Esophagus squamous epithelium (tissue), 5 donors: ENCODE measurements at regions not wholly inside any gene's neighbourhood (a gene's known extent, or its start where the extent isn't known, plus 50 kb on each side); places are given as distances from the start of the nearest gene placed in this dataset.

Experiments
- DNase-seq: peaks from one replicate; lab custom pipeline; 2025; lab: John Stamatoyannopoulos, UW
- H3K27ac ChIP-seq, 4 donors: fragments of 200-600 bp; sonication (generic); one replicate each; pipeline ENCODE4 v1.5.1; 2016 to 2019; ENCODE audit warnings: mild to moderate bottlenecking in 1 of 4
- H3K27me3 ChIP-seq, 4 donors: fragments of 200-600 bp; sonication (generic); 1 replicate in 3 of 4; 2 replicates in 1 of 4; pipeline versions ENCODE4 v1.5.1 to v1.6.0; 2017 to 2021; ENCODE audit warnings: antibody characterized with exemption in 1 of 4
- H3K36me3 ChIP-seq, 3 donors: fragments of 200-600 bp; sonication (generic); one replicate each; pipeline ENCODE4 v1.5.1; 2016 to 2019
- H3K4me1 ChIP-seq, 3 donors: fragments of 200-600 bp; sonication (generic); one replicate each; pipeline ENCODE4 v1.5.1; 2017 to 2019
- H3K4me3 ChIP-seq, 4 donors: fragments of 200-600 bp; sonication (generic); 1 replicate in 3 of 4; 2 replicates in 1 of 4; pipeline ENCODE4 v1.5.1; 2016 to 2019; ENCODE audit warnings: mild to moderate bottlenecking in 2 of 4, moderate library complexity in 1 of 4
- H3K9me3 ChIP-seq, 3 donors: fragments of 200-600 bp; sonication (generic); one replicate each; pipeline ENCODE4 v1.5.1; 2016 to 2019
- CTCF ChIP-seq, 6 experiments: fragments of 450-650 bp in 4 of 6; fragments of 200-600 bp in 2 of 6; sonication (generic) in 2 of 6; IDR thresholded peaks; one replicate each; pipeline ENCODE4 v1.5.1; 2016 to 2019; ENCODE audit warnings: antibody characterized with exemption in 6 of 6, mild to moderate bottlenecking in 4 of 6, moderate library complexity in 4 of 6
- POLR2A ChIP-seq, 4 donors: fragments of 450-650 bp; IDR thresholded peaks; one replicate each; pipeline ENCODE4 v1.6.1; 2017; ENCODE audit warnings: antibody characterized with exemption in 4 of 4, mild to moderate bottlenecking in 4 of 4, moderate library complexity in 3 of 4
- WGBS, 2 donors: methylation state at CpG; one replicate each; pipeline ENCODE4 v1.1.5; 2018; 5-methylcytosine and 5-hydroxymethylcytosine counted together
- intact Hi-C: fragments of 100-400 bp; cut with DNase I; formaldehyde crosslinking; loops from one replicate; pipeline ENCODE4 v1.15.0; 2022
- donor health status: DM: yes; HTN: yes; CAD: no.

- Histone ChIP-seq H3K9me3 (peaks cover 0 to 3% (median 0%) of the 10 kb centered on the region in 3 donors), H3K4me3 (no peak overlapping the region), H3K36me3 (no peaks in the 10 kb centered on the region), H3K4me1 (no peaks in the 10 kb centered on the region), H3K27ac (no peak overlapping the region), H3K27me3 (no peaks in the 10 kb centered on the region)
- intact Hi-C loops: no loop called here
- 84 to 96% methylated on average over 4 of the region's 4 CpGs for WGBS, 2 donors
- no peak for DNase-seq
- TF ChIP-seq POLR2A (IDR thresholded peaks at IDR 0.05) (no peak), CTCF (IDR thresholded peaks at IDR 0.05) (no peak)
These were observed 307.3 kb downstream of the PIK3R1 start for GRCh38 chr5:68522863-68523262.

- Histone ChIP-seq H3K9me3 (peaks cover 0 to 7% (median 0%) of the 10 kb centered on the region in 3 donors), H3K36me3 (no peaks in the 10 kb centered on the region), H3K27me3 (no peaks in the 10 kb centered on the region), H3K27ac (no peak overlapping the region), H3K4me1 (peaks cover 8 to 16% (median 9%) of the 10 kb centered on the region in 3 donors), H3K4me3 (no peak overlapping the region)
- TF ChIP-seq POLR2A (IDR thresholded peaks at IDR 0.05): no peak
- TF ChIP-seq CTCF (IDR thresholded peaks at IDR 0.05): no peak
- 75 to 93% methylated on average over 3 of the region's 3 CpGs for WGBS, 2 donors
- no peak for DNase-seq
- intact Hi-C loops: no loop called here
These were observed 313.3 kb downstream of the PIK3R1 start for GRCh38 chr5:68528821-68529273.

GRCh38 chr5:68529581-68529980, 314.0 kb downstream of the PIK3R1 start:
- peaks cover 15 to 23% (median 16%) of the 10 kb centered on the region in 3 donors for H3K4me1 ChIP-seq
- H3K27me3 ChIP-seq: no peaks in the 10 kb centered on the region
- no peak overlapping the region for H3K27ac ChIP-seq
- no peaks in the 10 kb centered on the region for H3K36me3 ChIP-seq
- no peak for DNase-seq
- 59 to 73% methylated on average over 3 of the region's 3 CpGs for WGBS, 2 donors
- no peak for TF ChIP-seq CTCF (IDR thresholded peaks at IDR 0.05)
- TF ChIP-seq POLR2A (IDR thresholded peaks at IDR 0.05): no peak
- no peak overlapping the region for H3K4me3 ChIP-seq
- intact Hi-C loops: no loop called here
- peaks cover 0 to 7% (median 0%) of the 10 kb centered on the region in 3 donors for H3K9me3 ChIP-seq

- peaks cover 16 to 30% (median 19%) of the 10 kb centered on the region in 3 donors for H3K4me1 ChIP-seq
- H3K27me3 ChIP-seq: no peaks in the 10 kb centered on the region
- H3K9me3 ChIP-seq: peaks cover 0 to 7% (median 0%) of the 10 kb centered on the region in 3 donors
- TF ChIP-seq POLR2A (IDR thresholded peaks at IDR 0.05) (no peak), CTCF (IDR thresholded peaks at IDR 0.05) (no peak)
- no peaks in the 10 kb centered on the region for H3K36me3 ChIP-seq
- WGBS, 2 donors: 76 to 82% methylated on average over 4 of the region's 4 CpGs
- DNase-seq: no peak
- no peak overlapping the region for H3K4me3 ChIP-seq
- intact Hi-C loops: no loop called here
- no peak overlapping the region for H3K27ac ChIP-seq
These were observed 316.4 kb downstream of the PIK3R1 start for GRCh38 chr5:68531970-68532369.

DNA sequence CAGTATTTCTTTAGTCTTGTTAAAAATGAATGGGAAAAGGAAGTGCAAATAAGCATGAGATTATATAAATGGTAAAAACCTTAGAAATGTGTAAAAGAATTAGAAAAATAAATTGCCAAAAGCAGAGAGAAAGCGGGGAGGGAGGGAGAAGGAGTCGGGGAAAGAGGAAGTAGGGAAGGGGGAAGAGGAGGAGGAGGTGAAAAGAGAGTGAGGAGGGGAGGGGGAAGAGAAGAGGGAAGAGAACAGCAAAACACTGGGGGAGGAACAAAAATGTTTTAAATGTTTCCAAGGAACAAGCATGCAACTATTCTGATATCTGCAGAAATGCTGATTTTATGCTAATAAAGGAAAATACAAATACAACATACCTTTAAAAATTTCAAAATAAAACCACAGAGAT, 317.5 kb downstream of the PIK3R1 start:
- intact Hi-C loops: no loop called here
- Histone ChIP-seq H3K27ac (peak overlapping the region in 1 of 4 donors; percentile 77), H3K36me3 (no peaks in the 10 kb centered on the region), H3K4me1 (peaks cover 16 to 30% (median 19%) of the 10 kb centered on the region in 3 donors), H3K9me3 (peaks cover 0 to 3% (median 0%) of the 10 kb centered on the region in 3 donors), H3K27me3 (no peaks in the 10 kb centered on the region), H3K4me3 (no peak overlapping the region)
- WGBS, 2 donors: 38 to 44% methylated on average over 2 of the region's 2 CpGs
- no peak for DNase-seq
- TF ChIP-seq CTCF (IDR thresholded peaks at IDR 0.05): no peak
- no peak for TF ChIP-seq POLR2A (IDR thresholded peaks at IDR 0.05)
